CD14-positive monocyte (primary cell): ENCODE measurements at regions not wholly inside any gene's neighbourhood (a gene's known extent, or its start where the extent isn't known, plus 50 kb on each side); places are given as distances from the start of the nearest gene placed in this dataset.

Source experiments
- DNase-seq, 3 donors: peaks; one replicate each; pipeline ENCODE4 v3.0.0-alpha.2; 2011 to 2022
- H2AFZ ChIP-seq: 2 replicates; pipeline ENCODE4 v1.6.0; 2012; ENCODE audit warnings: mild to moderate bottlenecking, low read depth, low read length, inconsistent platforms; ENCODE audit not compliant: insufficient read depth, poor library complexity, severe bottlenecking
- H3K27ac ChIP-seq, 2 donors: 1 replicate in 1 of 2; 2 replicates in 1 of 2; pipeline ENCODE4 v1.5.1; 2012 to 2013; ENCODE audit warnings: low read length in 2 of 2, control low read depth in 1 of 2, inconsistent platforms in 1 of 2, low read depth in 1 of 2, mild to moderate bottlenecking in 1 of 2
- H3K27me3 ChIP-seq, 2 donors: one replicate each; pipeline versions ENCODE4 v1.6.0 to v1.6.1; 2011 to 2013; ENCODE audit warnings: low read length in 2 of 2; ENCODE audit not compliant: control insufficient read depth in 2 of 2, insufficient read depth in 2 of 2
- H3K36me3 ChIP-seq, 2 donors: replicated peaks in 1 of 2; 1 replicate in 1 of 2; 2 replicates in 1 of 2; pipeline versions ENCODE4 v1.5.1 to v1.6.1; 2012 to 2013; ENCODE audit warnings: low read length in 2 of 2, control low read depth in 1 of 2, inconsistent platforms in 1 of 2, mild to moderate bottlenecking in 1 of 2; ENCODE audit not compliant: insufficient read depth in 2 of 2, control insufficient read depth in 1 of 2
- H3K4me1 ChIP-seq, 2 donors: 1 replicate in 1 of 2; 2 replicates in 1 of 2; pipeline versions ENCODE4 v1.5.1 to v1.6.1; 2012 to 2013; ENCODE audit warnings: low read length in 2 of 2, control low read depth in 1 of 2, inconsistent platforms in 1 of 2, mild to moderate bottlenecking in 1 of 2, moderate library complexity in 1 of 2; ENCODE audit not compliant: insufficient read depth in 2 of 2, control insufficient read depth in 1 of 2
- H3K4me2 ChIP-seq: replicated peaks from 2 replicates; pipeline ENCODE3; 2012; ENCODE audit warnings: low read length, moderate library complexity, mild to moderate bottlenecking; ENCODE audit not compliant: poor library complexity, severe bottlenecking; ENCODE audit errors: extremely low read depth
- H3K4me3 ChIP-seq, 3 experiments: fragments of 200-600 bp in 1 of 3; sonication (generic) in 1 of 3; replicated peaks in 1 of 3; 1 replicate in 2 of 3; 2 replicates in 1 of 3; pipeline ENCODE4 v1.5.1; 2011 to 2013; ENCODE audit warnings: low read length in 3 of 3, mild to moderate bottlenecking in 3 of 3, control low read depth in 2 of 3, low read depth in 2 of 3, inconsistent platforms in 1 of 3, moderate library complexity in 1 of 3
- H3K79me2 ChIP-seq: 2 replicates; pipeline ENCODE4 v1.6.0; 2012; ENCODE audit warnings: mild to moderate bottlenecking, control low read depth, inconsistent platforms, low read length, moderate library complexity; ENCODE audit not compliant: insufficient read depth
- H3K9ac ChIP-seq: 2 replicates; pipeline ENCODE4 v1.6.0; 2017; ENCODE audit warnings: low read length, mild to moderate bottlenecking; ENCODE audit not compliant: insufficient read depth, poor library complexity, severe bottlenecking
- H3K9me3 ChIP-seq, 2 donors: replicated peaks in 1 of 2; 1 replicate in 1 of 2; 2 replicates in 1 of 2; pipeline versions ENCODE4 v1.5.1 to v1.6.1; 2012 to 2013; ENCODE audit warnings: low read length in 2 of 2, control low read depth in 1 of 2; ENCODE audit not compliant: control insufficient read depth in 1 of 2, insufficient read depth in 1 of 2
- H4K20me1 ChIP-seq: 2 replicates; pipeline ENCODE4 v1.6.0; 2012; ENCODE audit warnings: mild to moderate bottlenecking, low read length, control low read depth, moderate library complexity; ENCODE audit not compliant: insufficient read depth
- H3K27ac Mint-ChIP-seq, 7 donors: one replicate each; pipeline ENCODE4 v1.8.0; 2020; ENCODE audit warnings: mild to moderate bottlenecking in 7 of 7, mixed read lengths in 7 of 7, moderate library complexity in 6 of 7, inconsistent platforms in 2 of 7
- H3K27me3 Mint-ChIP-seq, 3 donors: one replicate each; pipeline ENCODE4 v1.8.0; 2021 to 2022; ENCODE audit warnings: low read depth in 3 of 3, mild to moderate bottlenecking in 3 of 3, mixed read lengths in 3 of 3, moderate library complexity in 3 of 3, inconsistent platforms in 1 of 3
- H3K36me3 Mint-ChIP-seq, 2 donors: one replicate each; pipeline ENCODE4 v1.8.0; 2020; ENCODE audit warnings: mixed read lengths in 2 of 2, inconsistent platforms in 1 of 2, mild to moderate bottlenecking in 1 of 2
- H3K4me1 Mint-ChIP-seq: one replicate; pipeline ENCODE4 v1.8.0; 2020; ENCODE audit warnings: mild to moderate bottlenecking, mixed read lengths
- H3K4me3 Mint-ChIP-seq, 2 donors: one replicate each; pipeline ENCODE4 v1.8.0; 2020; ENCODE audit warnings: mild to moderate bottlenecking in 2 of 2, mixed read lengths in 2 of 2, moderate library complexity in 1 of 2
- H3K9me3 Mint-ChIP-seq, 7 donors: one replicate each; pipeline ENCODE4 v1.8.0; 2020 to 2022; ENCODE audit warnings: mixed read lengths in 7 of 7, mild to moderate bottlenecking in 6 of 7, moderate library complexity in 6 of 7, inconsistent platforms in 2 of 7
- WGBS: methylation state at CpG from one replicate; pipeline ENCODE4 v1.1.5; 2013; ENCODE audit warnings: missing lambda C conversion rate; ENCODE audit not compliant: insufficient coverage; 5-methylcytosine and 5-hydroxymethylcytosine counted together
- intact Hi-C, 2 donors: fragments of 100-400 bp; cut with micrococcal nuclease; formaldehyde crosslinking; loops; one replicate each; pipeline versions ENCODE4 v1.15.0 to v1.15.1; 2023
- TF ChIP-seq, protein P1 (sequence below): fragments of 200-600 bp; IDR thresholded peaks from one replicate; pipeline ENCODE4 v1.8.0; 2022; ENCODE audit warnings: antibody characterized with exemption, mild to moderate bottlenecking

DNA sequence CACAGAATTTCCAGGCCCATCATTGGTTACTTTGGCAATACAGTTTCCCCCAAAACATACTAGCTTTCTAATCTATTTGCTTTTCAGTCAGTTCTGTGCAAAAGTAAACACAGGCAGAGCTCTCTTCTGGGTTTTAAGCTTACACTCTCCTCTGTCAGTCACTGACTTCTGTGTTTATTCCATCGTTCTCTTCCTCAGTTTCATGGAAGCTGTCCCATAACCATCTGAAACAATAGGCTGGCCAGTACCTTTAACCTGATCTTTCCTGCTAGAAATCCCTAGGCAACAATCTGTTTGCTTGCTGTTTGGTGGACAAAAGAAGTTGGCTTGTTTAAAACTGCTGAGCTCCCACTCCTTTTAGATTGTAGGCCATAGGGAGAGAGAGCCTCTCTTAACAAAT, 431.5 kb downstream of the HACE1 start:
- H3K9me3 Mint-ChIP-seq: peaks cover 0 to 21% (median 8%) of the 10 kb centered on the region in 7 donors
- intact Hi-C loops: no loop called here
- Histone ChIP-seq H3K9ac (no peak overlapping the region), H3K27me3 (no peaks in the 10 kb centered on the region), H3K27ac (no peak overlapping the region), H3K36me3 (no peaks in the 10 kb centered on the region), H3K79me2 (no peaks in the 10 kb centered on the region), H2AFZ (no peak overlapping the region), H3K4me3 (no peak overlapping the region), H3K4me1 (no peaks in the 10 kb centered on the region), H3K9me3 (peaks cover 0 to 11% of the 10 kb centered on the region in 2 donors), H3K4me2 (no peak overlapping the region), H4K20me1 (no peaks in the 10 kb centered on the region)
- no peak overlapping the region for H3K27ac Mint-ChIP-seq
- H3K4me1 Mint-ChIP-seq: no peaks in the 10 kb centered on the region
- no peaks in the 10 kb centered on the region for H3K36me3 Mint-ChIP-seq
- no peak for DNase-seq
- TF ChIP-seq, protein P1, sequence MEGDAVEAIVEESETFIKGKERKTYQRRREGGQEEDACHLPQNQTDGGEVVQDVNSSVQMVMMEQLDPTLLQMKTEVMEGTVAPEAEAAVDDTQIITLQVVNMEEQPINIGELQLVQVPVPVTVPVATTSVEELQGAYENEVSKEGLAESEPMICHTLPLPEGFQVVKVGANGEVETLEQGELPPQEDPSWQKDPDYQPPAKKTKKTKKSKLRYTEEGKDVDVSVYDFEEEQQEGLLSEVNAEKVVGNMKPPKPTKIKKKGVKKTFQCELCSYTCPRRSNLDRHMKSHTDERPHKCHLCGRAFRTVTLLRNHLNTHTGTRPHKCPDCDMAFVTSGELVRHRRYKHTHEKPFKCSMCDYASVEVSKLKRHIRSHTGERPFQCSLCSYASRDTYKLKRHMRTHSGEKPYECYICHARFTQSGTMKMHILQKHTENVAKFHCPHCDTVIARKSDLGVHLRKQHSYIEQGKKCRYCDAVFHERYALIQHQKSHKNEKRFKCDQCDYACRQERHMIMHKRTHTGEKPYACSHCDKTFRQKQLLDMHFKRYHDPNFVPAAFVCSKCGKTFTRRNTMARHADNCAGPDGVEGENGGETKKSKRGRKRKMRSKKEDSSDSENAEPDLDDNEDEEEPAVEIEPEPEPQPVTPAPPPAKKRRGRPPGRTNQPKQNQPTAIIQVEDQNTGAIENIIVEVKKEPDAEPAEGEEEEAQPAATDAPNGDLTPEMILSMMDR: no peak
- H3K27me3 Mint-ChIP-seq: no peaks in the 10 kb centered on the region
- WGBS: no CpG with 5 or more reads among the region's 1 CpG
- H3K4me3 Mint-ChIP-seq: no peak overlapping the region

DNA sequence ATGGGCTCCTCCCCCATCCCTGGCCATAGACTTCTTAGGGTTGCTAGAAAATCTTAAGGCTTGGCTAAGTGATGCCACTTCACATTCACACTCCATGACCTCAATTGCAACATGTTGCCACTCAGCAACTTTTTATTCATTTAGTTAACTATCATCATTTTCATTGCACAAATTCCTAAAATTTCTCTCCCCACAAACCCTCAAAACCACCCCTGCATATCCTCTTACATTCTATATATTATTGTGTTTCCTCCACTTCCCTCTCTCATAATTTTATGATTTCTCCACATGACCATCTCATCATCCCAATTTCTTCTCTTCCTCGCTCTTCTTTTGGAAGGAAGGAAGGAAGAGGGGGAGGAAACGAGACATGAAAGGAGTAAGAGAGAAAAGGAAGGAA, 436.0 kb downstream of the HACE1 start:
- Histone ChIP-seq H3K4me2 (no peak overlapping the region), H3K4me3 (no peak overlapping the region), H3K27ac (no peak overlapping the region), H3K79me2 (no peaks in the 10 kb centered on the region), H3K27me3 (no peaks in the 10 kb centered on the region), H3K9ac (no peak overlapping the region), H3K9me3 (peaks cover 0 to 11% of the 10 kb centered on the region in 2 donors), H2AFZ (no peak overlapping the region), H3K4me1 (no peaks in the 10 kb centered on the region), H3K36me3 (no peaks in the 10 kb centered on the region), H4K20me1 (no peaks in the 10 kb centered on the region)
- TF ChIP-seq, protein P1: no peak
- no CpG with 5 or more reads among the region's 2 CpGs for WGBS
- H3K27ac Mint-ChIP-seq: no peak overlapping the region
- intact Hi-C loops: no loop called here
- no peak overlapping the region for H3K4me3 Mint-ChIP-seq
- no peak for DNase-seq
- H3K4me1 Mint-ChIP-seq: no peaks in the 10 kb centered on the region
- peaks cover 0 to 21% (median 10%) of the 10 kb centered on the region in 7 donors for H3K9me3 Mint-ChIP-seq
- H3K36me3 Mint-ChIP-seq: no peaks in the 10 kb centered on the region
- H3K27me3 Mint-ChIP-seq: peaks cover 0 to 2% (median 0%) of the 10 kb centered on the region in 3 donors
